H1 (cell line): ENCODE measurements at regions not wholly inside any gene's neighbourhood (a gene's known extent, or its start where the extent isn't known, plus 50 kb on each side); places are given as distances from the start of the nearest gene placed in this dataset.

ENCODE experiments used
- ATF3 ChIP-seq: IDR thresholded peaks from 2 replicates; pipeline ENCODE4 v1.6.1; 2011; ENCODE audit warnings: low read depth, mild to moderate bottlenecking, low read length; ENCODE audit not compliant: insufficient read depth
- CHD2 ChIP-seq: IDR thresholded peaks from 2 replicates; pipeline ENCODE4 v1.6.1; 2012; ENCODE audit warnings: low read length, improper control_type of control experiment
- CHD7 ChIP-seq: fragments of 300-600 bp; sonication (generic); IDR thresholded peaks from 2 replicates; pipeline ENCODE4 v1.7.1; 2012; ENCODE audit warnings: low read length, moderate library complexity, mild to moderate bottlenecking, inconsistent platforms; ENCODE audit not compliant: insufficient replicate concordance
- CREB1 ChIP-seq: IDR thresholded peaks from 2 replicates; pipeline ENCODE4 v1.6.1; 2012; ENCODE audit warnings: inconsistent platforms
- MAFK ChIP-seq: IDR thresholded peaks from 2 replicates; pipeline ENCODE4 v1.6.1; 2012; ENCODE audit warnings: low read depth, mild to moderate bottlenecking, improper control_type of control experiment, low read length
- MAX ChIP-seq: IDR thresholded peaks from 2 replicates; pipeline ENCODE4 v1.6.1; 2012; ENCODE audit warnings: inconsistent platforms
- POU5F1 ChIP-seq: IDR thresholded peaks from 2 replicates; pipeline ENCODE4 v1.6.1; 2011; ENCODE audit warnings: low read depth, mild to moderate bottlenecking, low read length, moderate library complexity
- RBBP5 ChIP-seq: IDR thresholded peaks from 2 replicates; pipeline ENCODE4 v1.7.1; 2012; ENCODE audit warnings: low read depth, mild to moderate bottlenecking, inconsistent platforms, low read length, moderate library complexity, borderline replicate concordance
- SIN3A ChIP-seq, 2 experiments: IDR thresholded peaks in 1 of 2; conservative IDR thresholded peaks in 1 of 2; 2 replicates each; pipeline ENCODE4 v1.6.1; 2011 to 2012; ENCODE audit warnings: low read length in 2 of 2, improper control_type of control experiment in 1 of 2, low read depth in 1 of 2, mild to moderate bottlenecking in 1 of 2
- TEAD4 ChIP-seq: IDR thresholded peaks from 2 replicates; pipeline ENCODE4 v1.6.1; 2012; ENCODE audit warnings: low read depth, low read length, inconsistent platforms, mixed read lengths

GRCh38 chr2:8583400-8584173, 98.3 kb upstream of the ID2 start (continued):
- TF ChIP-seq RBBP5 (peak; percentile 70; the same call in 1 of the 2 replicates), TEAD4 (peak; percentile 83), CREB1 (no peak), MAX (peak; percentile 67), SIN3A (conservative IDR thresholded peaks at IDR 0.05 in 1 of 2, IDR thresholded peaks at IDR 0.05 in 1 of 2; ENCODE audit: low read depth in 1 of 2, low read length in 2 of 2) (no peak), MAFK (no peak), CHD2 (no peak), CHD7 (no peak), POU5F1 (no peak), ATF3 (no peak)
